ENCODE measurements at regions not wholly inside any gene's neighbourhood (a gene's known extent, or its start where the extent isn't known, plus 50 kb on each side); places are given as distances from the start of the nearest gene placed in this dataset.

DNA sequence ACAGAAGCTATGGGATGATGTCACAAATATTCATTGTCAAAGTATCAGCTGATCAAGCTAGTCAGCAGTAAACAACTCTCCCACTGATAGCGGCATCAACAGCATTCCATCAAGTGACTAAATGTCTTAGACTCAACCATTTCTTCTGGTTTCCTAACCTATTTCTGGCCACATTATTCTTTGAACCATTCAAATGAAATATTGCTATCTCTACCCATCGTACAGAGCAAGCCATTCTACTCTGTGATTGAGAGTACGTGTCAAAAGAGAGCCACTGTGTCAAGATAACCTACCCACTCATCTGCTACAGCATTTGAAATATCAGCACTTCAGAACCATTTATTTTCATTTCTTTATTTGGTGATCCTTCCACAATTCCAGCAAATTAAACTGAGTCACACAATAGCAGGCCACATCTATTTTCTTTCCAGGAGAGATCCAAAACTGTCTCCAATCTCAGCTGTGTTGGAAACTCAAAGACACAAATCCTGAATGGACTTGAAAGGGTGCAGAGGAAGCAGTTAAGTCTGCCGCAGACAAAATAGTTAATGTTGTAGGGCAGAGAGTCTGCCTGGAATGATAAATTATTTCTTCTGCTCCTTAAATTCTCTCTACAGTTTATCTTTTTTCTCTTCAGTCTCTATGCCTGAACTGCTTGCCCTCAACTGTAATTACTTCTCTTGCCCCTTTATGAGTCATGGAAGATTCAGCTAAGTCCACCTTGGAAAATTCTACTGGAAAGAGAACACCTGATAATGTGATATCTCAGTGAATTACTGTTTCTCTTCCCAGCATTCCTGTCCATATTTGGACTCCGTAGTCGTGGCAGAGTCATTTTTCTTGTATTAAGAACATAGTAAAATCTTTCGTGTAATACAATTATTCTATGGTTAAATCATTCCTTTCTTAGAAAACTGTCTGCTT, 364.8 kb downstream of the PDGFC start:
- TF ChIP-seq, protein P1, sequence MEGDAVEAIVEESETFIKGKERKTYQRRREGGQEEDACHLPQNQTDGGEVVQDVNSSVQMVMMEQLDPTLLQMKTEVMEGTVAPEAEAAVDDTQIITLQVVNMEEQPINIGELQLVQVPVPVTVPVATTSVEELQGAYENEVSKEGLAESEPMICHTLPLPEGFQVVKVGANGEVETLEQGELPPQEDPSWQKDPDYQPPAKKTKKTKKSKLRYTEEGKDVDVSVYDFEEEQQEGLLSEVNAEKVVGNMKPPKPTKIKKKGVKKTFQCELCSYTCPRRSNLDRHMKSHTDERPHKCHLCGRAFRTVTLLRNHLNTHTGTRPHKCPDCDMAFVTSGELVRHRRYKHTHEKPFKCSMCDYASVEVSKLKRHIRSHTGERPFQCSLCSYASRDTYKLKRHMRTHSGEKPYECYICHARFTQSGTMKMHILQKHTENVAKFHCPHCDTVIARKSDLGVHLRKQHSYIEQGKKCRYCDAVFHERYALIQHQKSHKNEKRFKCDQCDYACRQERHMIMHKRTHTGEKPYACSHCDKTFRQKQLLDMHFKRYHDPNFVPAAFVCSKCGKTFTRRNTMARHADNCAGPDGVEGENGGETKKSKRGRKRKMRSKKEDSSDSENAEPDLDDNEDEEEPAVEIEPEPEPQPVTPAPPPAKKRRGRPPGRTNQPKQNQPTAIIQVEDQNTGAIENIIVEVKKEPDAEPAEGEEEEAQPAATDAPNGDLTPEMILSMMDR (conservative IDR thresholded peaks at IDR 0.05): no peak
- TF ChIP-seq ZFX (IDR thresholded peaks at IDR 0.05): no peak
